NCI-H187 (cell line): ENCODE measurements at regions not wholly inside any gene's neighbourhood (a gene's known extent, or its start where the extent isn't known, plus 50 kb on each side); places are given as distances from the start of the nearest gene placed in this dataset.

Experiments used
- DNase-seq, 2 experiments: peaks; one replicate each; lab custom pipeline; 2025; lab: John Stamatoyannopoulos, UW

GRCh38 chr2:66382091-66382490, 52.8 kb upstream of the MEIS1 start:
- DNase-seq: no peak

- no peak for DNase-seq
These were observed 55.5 kb upstream of the MEIS1 start for GRCh38 chr2:66379473-66379872.

- no peak for DNase-seq
These were observed 57.1 kb upstream of the MEIS1 start for GRCh38 chr2:66377832-66378231.

- DNase-seq: no peak
These were observed 64.1 kb upstream of the MEIS1 start for GRCh38 chr2:66370824-66371223.

GRCh38 chr2:66366619-66367018, 68.3 kb upstream of the MEIS1 start:
- no peak for DNase-seq

GRCh38 chr2:66364495-66365333, 70.2 kb upstream of the MEIS1 start:
- no peak for DNase-seq

GRCh38 chr2:66362701-66363100, 72.2 kb upstream of the MEIS1 start:
- DNase-seq: no peak

- no peak for DNase-seq
These were observed 88.7 kb upstream of the MEIS1 start for GRCh38 chr2:66346231-66346664.

- no peak for DNase-seq
These were observed 90.8 kb upstream of the MEIS1 start for GRCh38 chr2:66344087-66344663.

GRCh38 chr2:66343259-66343658, 91.7 kb upstream of the MEIS1 start:
- DNase-seq: no peak

GRCh38 chr2:66340521-66340920, 94.4 kb upstream of the MEIS1 start:
- no peak for DNase-seq

- no peak for DNase-seq
These were observed 100.5 kb upstream of the MEIS1 start for GRCh38 chr2:66334237-66335029.

- DNase-seq: no peak
These were observed 103.7 kb upstream of the MEIS1 start for GRCh38 chr2:66331176-66331575.

- no peak for DNase-seq
These were observed 105.8 kb upstream of the MEIS1 start for GRCh38 chr2:66329081-66329605.

GRCh38 chr2:66327066-66327740, 107.7 kb upstream of the MEIS1 start:
- DNase-seq: no peak

- DNase-seq: no peak
These were observed 109.9 kb upstream of the MEIS1 start for GRCh38 chr2:66324909-66325528.

GRCh38 chr2:66324356-66324755, 110.6 kb upstream of the MEIS1 start:
- no peak for DNase-seq

- DNase-seq: no peak
These were observed 111.5 kb upstream of the MEIS1 start for GRCh38 chr2:66323406-66323805.

- no peak for DNase-seq
These were observed 112.2 kb upstream of the MEIS1 start for GRCh38 chr2:66322506-66323260.

- no peak for DNase-seq
These were observed 116.8 kb upstream of the MEIS1 start for GRCh38 chr2:66318009-66318561.
